ENCODE measurements at regions not wholly inside any gene's neighbourhood (a gene's known extent, or its start where the extent isn't known, plus 50 kb on each side); places are given as distances from the start of the nearest gene placed in this dataset.

DNA sequence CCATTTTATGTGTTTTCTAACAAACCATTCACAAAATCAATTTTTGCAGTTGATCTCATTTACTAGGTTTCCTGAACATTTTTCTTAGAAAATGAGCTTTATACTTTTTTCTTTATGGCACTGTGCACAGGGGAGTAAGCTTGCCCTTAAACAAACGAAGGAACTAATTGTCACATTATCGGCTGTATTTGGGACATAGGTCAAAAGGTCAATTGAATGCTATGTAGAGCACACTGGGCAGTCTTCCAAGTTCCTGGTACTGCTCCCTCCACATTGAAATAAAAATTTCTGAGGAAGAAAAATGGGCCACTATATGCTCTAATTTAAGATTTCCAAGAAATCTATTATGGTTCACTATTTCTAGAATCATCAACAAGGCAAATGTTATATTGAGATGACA, 93.6 kb upstream of the TMEFF2 start:
- Mint-ChIP-seq H3K4me1 (ENCODE audit: low read depth) (no peaks in the 10 kb centered on the region), H3K9me3 (ENCODE audit: low read depth) (no peaks in the 10 kb centered on the region), H3K27me3 (no peaks in the 10 kb centered on the region), H3K36me3 (no peaks in the 10 kb centered on the region), H3K4me3 (no peak overlapping the region), H3K27ac (no peak overlapping the region)

GRCh38 chr2:192286093-192286701, 91.5 kb upstream of the TMEFF2 start:
- no peaks in the 10 kb centered on the region for H3K9me3 Mint-ChIP-seq (ENCODE audit: low read depth)
- peaks cover 2% of the 10 kb centered on the region for H3K27me3 Mint-ChIP-seq
- H3K27ac Mint-ChIP-seq = no peak overlapping the region
- no peaks in the 10 kb centered on the region for H3K4me1 Mint-ChIP-seq (ENCODE audit: low read depth)
- H3K4me3 Mint-ChIP-seq = no peak overlapping the region
- no peaks in the 10 kb centered on the region for H3K36me3 Mint-ChIP-seq

DNA sequence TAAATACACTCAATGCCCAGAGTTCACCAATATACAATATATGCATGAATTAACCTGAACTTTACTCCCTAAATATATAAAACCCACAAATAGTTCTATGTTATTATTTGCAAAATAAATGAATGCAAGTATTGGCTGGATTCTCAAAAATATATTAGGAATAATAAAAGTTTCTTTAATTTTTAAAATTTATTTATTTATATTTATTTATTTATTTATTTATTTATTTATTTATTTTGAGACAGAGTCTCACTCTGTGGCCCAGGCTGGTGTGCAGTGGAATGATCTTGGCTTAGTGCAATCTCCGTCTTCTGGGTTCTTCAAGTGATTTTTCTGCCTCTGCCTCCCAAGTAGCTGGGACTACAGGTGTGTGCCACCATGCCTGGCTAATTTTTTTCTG, 88.7 kb upstream of the TMEFF2 start:
- Mint-ChIP-seq H3K9me3 (ENCODE audit: low read depth) (no peaks in the 10 kb centered on the region), H3K4me1 (ENCODE audit: low read depth) (no peaks in the 10 kb centered on the region), H3K27me3 (peaks cover 2% of the 10 kb centered on the region), H3K27ac (no peak overlapping the region), H3K4me3 (no peak overlapping the region), H3K36me3 (no peaks in the 10 kb centered on the region)

GRCh38 chr2:192278701-192279100, 84.0 kb upstream of the TMEFF2 start:
- Mint-ChIP-seq H3K4me1 (ENCODE audit: low read depth) (no peaks in the 10 kb centered on the region), H3K9me3 (ENCODE audit: low read depth) (no peaks in the 10 kb centered on the region), H3K4me3 (no peak overlapping the region), H3K27me3 (peaks cover 2% of the 10 kb centered on the region), H3K27ac (no peak overlapping the region), H3K36me3 (no peaks in the 10 kb centered on the region)

GRCh38 chr2:192277494-192278109, 82.9 kb upstream of the TMEFF2 start:
- H3K4me3 Mint-ChIP-seq = no peak overlapping the region
- no peaks in the 10 kb centered on the region for H3K27me3 Mint-ChIP-seq
- H3K27ac Mint-ChIP-seq = no peak overlapping the region
- H3K4me1 Mint-ChIP-seq (ENCODE audit: low read depth) = no peaks in the 10 kb centered on the region
- H3K36me3 Mint-ChIP-seq = no peaks in the 10 kb centered on the region
- H3K9me3 Mint-ChIP-seq (ENCODE audit: low read depth) = no peaks in the 10 kb centered on the region

GRCh38 chr2:192275632-192276031, 80.9 kb upstream of the TMEFF2 start:
- Mint-ChIP-seq H3K9me3 (ENCODE audit: low read depth) (no peaks in the 10 kb centered on the region), H3K27me3 (no peaks in the 10 kb centered on the region), H3K27ac (no peak overlapping the region), H3K4me1 (ENCODE audit: low read depth) (no peaks in the 10 kb centered on the region), H3K4me3 (no peak overlapping the region), H3K36me3 (no peaks in the 10 kb centered on the region)

- Mint-ChIP-seq H3K4me3 (no peak overlapping the region), H3K27ac (no peak overlapping the region), H3K9me3 (ENCODE audit: low read depth) (no peaks in the 10 kb centered on the region), H3K4me1 (ENCODE audit: low read depth) (no peaks in the 10 kb centered on the region), H3K36me3 (no peaks in the 10 kb centered on the region), H3K27me3 (no peaks in the 10 kb centered on the region)
Observed at GRCh38 chr2:192267484-192267883, 72.8 kb upstream of the TMEFF2 start.

DNA sequence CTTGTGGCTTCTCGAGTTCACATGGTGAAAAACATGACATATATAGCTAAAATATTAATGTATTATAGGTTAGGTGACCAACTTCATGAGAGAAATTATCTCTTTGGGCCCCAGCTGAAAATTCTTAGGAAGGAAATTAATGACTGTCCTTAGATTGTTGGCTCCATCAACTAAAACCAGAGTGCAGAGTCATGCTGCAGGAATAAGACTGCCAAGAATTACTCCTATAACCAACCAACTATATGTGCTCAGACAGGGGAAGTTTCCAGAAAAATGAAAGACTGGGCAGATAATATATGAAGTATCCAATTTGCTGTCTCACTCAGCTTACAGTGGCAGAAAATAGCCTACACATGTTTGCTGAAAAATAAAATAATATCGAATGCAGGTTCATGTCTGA, 71.0 kb upstream of the TMEFF2 start:
- no peaks in the 10 kb centered on the region for H3K4me1 Mint-ChIP-seq (ENCODE audit: low read depth)
- no peaks in the 10 kb centered on the region for H3K36me3 Mint-ChIP-seq

GRCh38 chr2:192254444-192254843, 59.7 kb upstream of the TMEFF2 start:
- Mint-ChIP-seq H3K27ac (no peak overlapping the region), H3K36me3 (no peaks in the 10 kb centered on the region), H3K27me3 (no peaks in the 10 kb centered on the region), H3K4me3 (no peak overlapping the region), H3K4me1 (ENCODE audit: low read depth) (no peaks in the 10 kb centered on the region), H3K9me3 (ENCODE audit: low read depth) (no peaks in the 10 kb centered on the region)

More for the DNA sequence above, 71.0 kb upstream of the TMEFF2 start:
- Mint-ChIP-seq H3K27me3 (no peaks in the 10 kb centered on the region), H3K27ac (no peak overlapping the region), H3K4me3 (no peak overlapping the region), H3K9me3 (ENCODE audit: low read depth) (no peaks in the 10 kb centered on the region)

DNA sequence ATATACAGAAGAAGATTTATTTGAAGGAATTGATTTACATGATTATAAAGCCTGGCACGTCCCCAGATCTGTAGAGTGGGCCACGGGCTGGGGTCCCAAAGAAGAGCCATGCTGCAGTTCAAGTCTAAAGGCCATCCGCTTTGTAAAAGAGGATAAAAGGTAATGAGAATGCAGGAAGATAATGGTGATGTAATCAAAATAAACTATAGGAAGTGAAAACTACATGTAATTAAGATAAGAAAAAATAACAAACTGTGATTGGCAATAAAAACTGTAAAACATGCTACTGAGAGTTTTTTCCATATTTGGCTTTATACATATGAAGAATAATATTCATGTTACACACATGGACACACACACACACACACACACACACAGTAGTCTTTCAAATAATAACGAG, 59.0 kb upstream of the TMEFF2 start:
- Mint-ChIP-seq H3K4me1 (ENCODE audit: low read depth) (no peaks in the 10 kb centered on the region), H3K27ac (no peak overlapping the region), H3K36me3 (no peaks in the 10 kb centered on the region), H3K27me3 (peaks cover under 1% of the 10 kb centered on the region), H3K4me3 (no peak overlapping the region), H3K9me3 (ENCODE audit: low read depth) (peaks cover 2% of the 10 kb centered on the region)

- no peak overlapping the region for H3K27ac Mint-ChIP-seq
- no peaks in the 10 kb centered on the region for H3K36me3 Mint-ChIP-seq
- H3K27me3 Mint-ChIP-seq = peaks cover 3% of the 10 kb centered on the region
- H3K9me3 Mint-ChIP-seq (ENCODE audit: low read depth) = peaks cover 5% of the 10 kb centered on the region
- no peaks in the 10 kb centered on the region for H3K4me1 Mint-ChIP-seq (ENCODE audit: low read depth)
- no peak overlapping the region for H3K4me3 Mint-ChIP-seq
Observed at GRCh38 chr2:192250961-192251360, 56.2 kb upstream of the TMEFF2 start.

DNA sequence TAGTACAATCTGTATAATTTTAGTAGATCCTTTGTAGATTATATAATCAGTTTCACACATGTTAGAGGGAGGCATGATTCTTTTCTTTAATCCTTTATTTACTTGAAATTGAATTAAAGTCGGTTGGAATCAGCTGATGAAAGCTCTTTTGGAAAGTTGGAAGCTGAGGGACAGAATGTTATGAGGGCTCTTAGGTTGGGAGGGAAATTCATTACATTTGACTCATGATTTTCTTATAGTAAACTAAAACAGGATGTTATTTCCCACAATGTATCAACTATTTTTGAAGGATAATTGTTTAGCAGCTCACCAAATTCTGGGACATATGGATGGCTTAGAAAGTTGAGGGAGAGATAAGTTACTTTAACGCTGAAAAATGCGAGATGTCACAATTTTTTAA, 52.7 kb upstream of the TMEFF2 start:
- H3K9me3 Mint-ChIP-seq (ENCODE audit: low read depth) = peaks cover 5% of the 10 kb centered on the region
- no peaks in the 10 kb centered on the region for H3K4me1 Mint-ChIP-seq (ENCODE audit: low read depth)

DNA sequence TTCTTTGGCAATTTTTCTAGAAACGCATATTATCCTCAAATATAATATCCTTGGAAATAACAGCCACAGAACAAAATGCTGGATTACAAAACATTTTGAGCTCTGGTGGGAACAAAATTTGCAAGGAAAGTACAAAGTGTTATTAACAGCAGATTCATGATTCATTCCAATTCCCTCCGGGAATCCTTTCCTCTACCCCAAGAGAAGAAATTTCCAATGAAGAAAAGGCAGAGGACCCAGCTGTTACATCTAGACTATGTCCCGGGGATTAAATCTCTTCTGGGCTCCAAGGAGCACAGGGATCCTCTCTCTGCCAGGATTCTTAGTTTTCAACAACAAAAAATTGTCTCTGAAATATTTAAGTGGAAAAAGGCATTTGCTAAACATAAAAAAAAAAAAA, 51.6 kb upstream of the TMEFF2 start:
- Mint-ChIP-seq H3K36me3 (no peaks in the 10 kb centered on the region), H3K4me3 (no peak overlapping the region), H3K27ac (no peak overlapping the region), H3K4me1 (ENCODE audit: low read depth) (no peaks in the 10 kb centered on the region), H3K27me3 (peaks cover 5% of the 10 kb centered on the region), H3K9me3 (ENCODE audit: low read depth) (peaks cover 5% of the 10 kb centered on the region)

More for the DNA sequence above, 52.7 kb upstream of the TMEFF2 start:
- H3K27ac Mint-ChIP-seq = no peak overlapping the region
- peaks cover 3% of the 10 kb centered on the region for H3K27me3 Mint-ChIP-seq
- H3K4me3 Mint-ChIP-seq = no peak overlapping the region
- H3K36me3 Mint-ChIP-seq = no peaks in the 10 kb centered on the region

- H3K4me3 Mint-ChIP-seq = no peak overlapping the region
Observed at GRCh38 chr2:192245329-192245728, 50.6 kb upstream of the TMEFF2 start.

More at GRCh38 chr2:192245329-192245728, 50.6 kb upstream of the TMEFF2 start:
- H3K9me3 Mint-ChIP-seq (ENCODE audit: low read depth) = peaks cover 5% of the 10 kb centered on the region
- H3K36me3 Mint-ChIP-seq = no peaks in the 10 kb centered on the region
- H3K27me3 Mint-ChIP-seq = peaks cover 6% of the 10 kb centered on the region
- H3K27ac Mint-ChIP-seq = no peak overlapping the region
- no peaks in the 10 kb centered on the region for H3K4me1 Mint-ChIP-seq (ENCODE audit: low read depth)

Measured in activated naive CD8-positive, alpha-beta T cell (primary cell).